Activated CD8-positive, alpha-beta T cell treated with anti-CD3 and anti-CD28 coated beads for 36 hours (primary cell): ENCODE measurements at regions not wholly inside any gene's neighbourhood (a gene's known extent, or its start where the extent isn't known, plus 50 kb on each side); places are given as distances from the start of the nearest gene placed in this dataset.

Source experiments
- ATAC-seq: fragments of 200-7000 bp; cut with Tn5 transposase; one replicate; pipeline ENCODE4 v1.10.0; 2021; ENCODE audit warnings: mild to moderate bottlenecking, moderate library complexity
- CTCF ChIA-PET: fragments of 350-600 bp; sonication (Branson Sonifier 250); formaldehyde crosslinking; loops from one replicate; lab custom pipeline; 2021; ENCODE audit warnings: antibody characterized with exemption; lab: Charles Lee
- POLR2A ChIA-PET: fragments of 350-600 bp; sonication (Branson Sonifier 250); formaldehyde crosslinking; loops from one replicate; lab custom pipeline; 2021; ENCODE audit warnings: antibody characterized with exemption; lab: Charles Lee
- DNase-seq: peaks from one replicate; pipeline ENCODE4 v3.0.0-alpha.2; 2020
- H3K27ac Mint-ChIP-seq: one replicate; pipeline ENCODE4 v1.8.0; 2021; ENCODE audit warnings: mild to moderate bottlenecking, mixed read lengths
- H3K27me3 Mint-ChIP-seq: one replicate; pipeline ENCODE4 v1.8.0; 2021; ENCODE audit warnings: mixed read lengths
- H3K36me3 Mint-ChIP-seq: one replicate; pipeline ENCODE4 v1.8.0; 2021; ENCODE audit warnings: low read depth, mixed read lengths
- H3K4me1 Mint-ChIP-seq: one replicate; pipeline ENCODE4 v1.8.0; 2021; ENCODE audit warnings: low read depth, mixed read lengths
- H3K4me3 Mint-ChIP-seq: one replicate; pipeline ENCODE4 v1.8.0; 2021; ENCODE audit warnings: mild to moderate bottlenecking, moderate library complexity, mixed read lengths
- H3K9me3 Mint-ChIP-seq: one replicate; pipeline ENCODE4 v1.8.0; 2021; ENCODE audit warnings: mixed read lengths
- intact Hi-C: fragments of 100-400 bp; cut with micrococcal nuclease; formaldehyde crosslinking; loops from one replicate; pipeline ENCODE4 v1.10.0; 2022
- TF ChIP-seq, protein P1 (sequence below): fragments of 200-600 bp; IDR thresholded peaks from one replicate; pipeline ENCODE4 v1.8.0; 2022; ENCODE audit warnings: antibody characterized with exemption, mild to moderate bottlenecking

GRCh38 chr5:96146675-96147074 is 185.0 kb upstream of the ELL2 start:
- H3K36me3 Mint-ChIP-seq: no peaks in the 10 kb centered on the region
- H3K4me3 Mint-ChIP-seq: no peak overlapping the region
- peak; percentile 60 for ATAC-seq
- H3K27ac Mint-ChIP-seq: no peak overlapping the region
- ChIA-PET POLR2A (no interaction called here), CTCF (interaction anchor here (1.0 kb wide), 1 partner anchor 185 kb away, joined by 3 read pairs; the partner anchor contains the start of gene ELL2)
- no peaks in the 10 kb centered on the region for H3K9me3 Mint-ChIP-seq
- H3K4me1 Mint-ChIP-seq: no peaks in the 10 kb centered on the region
- intact Hi-C loops: no loop called here
- TF ChIP-seq, protein P1, sequence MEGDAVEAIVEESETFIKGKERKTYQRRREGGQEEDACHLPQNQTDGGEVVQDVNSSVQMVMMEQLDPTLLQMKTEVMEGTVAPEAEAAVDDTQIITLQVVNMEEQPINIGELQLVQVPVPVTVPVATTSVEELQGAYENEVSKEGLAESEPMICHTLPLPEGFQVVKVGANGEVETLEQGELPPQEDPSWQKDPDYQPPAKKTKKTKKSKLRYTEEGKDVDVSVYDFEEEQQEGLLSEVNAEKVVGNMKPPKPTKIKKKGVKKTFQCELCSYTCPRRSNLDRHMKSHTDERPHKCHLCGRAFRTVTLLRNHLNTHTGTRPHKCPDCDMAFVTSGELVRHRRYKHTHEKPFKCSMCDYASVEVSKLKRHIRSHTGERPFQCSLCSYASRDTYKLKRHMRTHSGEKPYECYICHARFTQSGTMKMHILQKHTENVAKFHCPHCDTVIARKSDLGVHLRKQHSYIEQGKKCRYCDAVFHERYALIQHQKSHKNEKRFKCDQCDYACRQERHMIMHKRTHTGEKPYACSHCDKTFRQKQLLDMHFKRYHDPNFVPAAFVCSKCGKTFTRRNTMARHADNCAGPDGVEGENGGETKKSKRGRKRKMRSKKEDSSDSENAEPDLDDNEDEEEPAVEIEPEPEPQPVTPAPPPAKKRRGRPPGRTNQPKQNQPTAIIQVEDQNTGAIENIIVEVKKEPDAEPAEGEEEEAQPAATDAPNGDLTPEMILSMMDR: no peak
- H3K27me3 Mint-ChIP-seq: peaks cover 8% of the 10 kb centered on the region
- DNase-seq: no peak

- Mint-ChIP-seq H3K4me3 (no peak overlapping the region), H3K27me3 (peaks cover 18% of the 10 kb centered on the region), H3K4me1 (no peaks in the 10 kb centered on the region), H3K9me3 (no peaks in the 10 kb centered on the region), H3K36me3 (no peaks in the 10 kb centered on the region), H3K27ac (no peak overlapping the region)
- POLR2A ChIA-PET: no interaction called here
- CTCF ChIA-PET: no interaction called here
- TF ChIP-seq, protein P1: no peak
- no peak for DNase-seq
- intact Hi-C loops: no loop called here
- ATAC-seq: no peak
Observed at GRCh38 chr5:96144289-96144688, 182.6 kb upstream of the ELL2 start.

DNA sequence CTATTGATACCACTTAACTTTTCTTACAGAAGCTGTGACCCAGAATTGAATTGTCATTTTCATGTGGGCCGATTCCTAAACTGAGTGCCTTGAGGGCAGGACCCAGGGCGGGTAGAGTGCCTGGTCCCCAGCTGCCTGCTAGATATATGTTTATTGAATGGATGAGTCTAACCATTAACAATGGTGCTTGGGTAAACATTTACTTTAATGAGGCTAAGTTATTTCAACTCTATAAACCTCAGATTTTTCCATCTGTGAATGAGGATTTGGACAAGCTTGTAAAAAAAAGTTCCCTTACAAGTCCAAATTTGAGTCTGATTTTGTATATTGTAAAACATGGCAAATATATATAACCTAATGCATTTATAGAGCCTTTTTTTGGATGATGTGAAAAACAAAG is 181.8 kb upstream of the ELL2 start:
- Mint-ChIP-seq H3K4me1 (no peaks in the 10 kb centered on the region), H3K27ac (no peak overlapping the region), H3K4me3 (no peak overlapping the region), H3K36me3 (no peaks in the 10 kb centered on the region), H3K9me3 (no peaks in the 10 kb centered on the region), H3K27me3 (peaks cover 18% of the 10 kb centered on the region)
- ATAC-seq: no peak
- intact Hi-C loops: no loop called here
- CTCF ChIA-PET: no interaction called here
- TF ChIP-seq, protein P1: no peak
- POLR2A ChIA-PET: no interaction called here
- DNase-seq: no peak

DNA sequence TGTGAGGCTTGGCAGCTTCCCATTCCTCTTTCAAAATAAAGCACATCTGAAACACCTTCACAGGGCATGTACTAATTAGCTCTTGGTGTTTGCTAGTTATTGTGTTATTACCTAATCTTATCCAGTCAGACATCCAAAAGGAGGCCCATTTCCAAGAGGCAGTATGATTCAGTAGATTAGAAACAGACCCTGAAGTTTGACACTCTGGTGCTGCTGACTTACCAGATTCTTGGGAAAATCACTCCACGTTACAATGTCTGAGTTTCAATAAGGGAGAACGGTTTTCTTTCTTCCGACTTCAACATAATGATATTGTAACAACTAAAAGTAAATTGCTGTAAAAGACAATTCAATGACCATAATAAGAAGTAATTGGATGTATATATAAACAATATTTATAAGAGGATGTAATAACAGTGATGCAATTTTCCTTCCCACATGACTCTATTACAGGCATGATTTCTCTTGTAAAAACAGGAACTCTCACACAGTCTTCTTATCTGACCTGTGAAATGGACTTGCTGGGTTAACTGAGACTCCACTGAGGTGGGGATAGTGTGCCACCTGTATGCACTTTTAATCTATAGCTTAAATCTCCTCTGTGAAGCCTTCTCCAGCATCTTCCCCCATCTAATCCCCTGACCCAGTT is 181.3 kb upstream of the ELL2 start:
- ChIA-PET POLR2A (no interaction called here), CTCF (no interaction called here)
- Mint-ChIP-seq H3K36me3 (no peaks in the 10 kb centered on the region), H3K4me1 (no peaks in the 10 kb centered on the region), H3K4me3 (no peak overlapping the region), H3K27ac (no peak overlapping the region), H3K27me3 (peaks cover 14% of the 10 kb centered on the region), H3K9me3 (no peaks in the 10 kb centered on the region)
- DNase-seq (no peak), ATAC-seq (no peak)
- TF ChIP-seq, protein P1: no peak
- intact Hi-C loops: no loop called here

DNA sequence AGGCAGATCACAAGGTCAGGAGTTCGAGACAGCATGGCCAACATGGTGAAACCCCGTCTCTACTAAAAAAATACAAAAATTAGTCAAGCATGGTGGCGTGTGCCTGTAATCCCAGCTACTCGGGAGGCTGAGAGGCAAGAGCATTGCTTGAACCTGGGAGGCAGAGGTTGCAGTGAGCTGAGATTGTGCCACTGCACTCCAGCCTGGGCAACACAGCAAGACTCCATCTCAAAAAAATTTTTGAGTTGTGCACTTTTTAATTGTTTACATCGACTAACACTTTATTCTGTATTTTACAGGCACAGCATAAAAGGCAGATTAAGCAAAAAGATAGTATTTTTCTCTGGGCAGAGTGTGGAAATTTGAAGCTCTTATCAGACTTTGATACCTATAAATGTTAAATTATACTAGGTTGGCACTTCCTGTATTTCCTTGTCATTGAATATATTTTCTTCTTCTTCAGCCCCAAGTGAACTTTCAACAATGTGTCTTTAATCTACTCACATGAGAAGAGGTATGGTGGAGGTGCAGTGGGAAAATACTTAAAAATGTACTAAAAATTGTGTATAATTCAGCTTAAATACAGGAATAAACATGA is 180.6 kb upstream of the ELL2 start:
- peaks cover 14% of the 10 kb centered on the region for H3K27me3 Mint-ChIP-seq
- no peaks in the 10 kb centered on the region for H3K9me3 Mint-ChIP-seq
- no peak for DNase-seq
- H3K4me1 Mint-ChIP-seq: no peaks in the 10 kb centered on the region
- ChIA-PET POLR2A (no interaction called here), CTCF (no interaction called here)
- H3K36me3 Mint-ChIP-seq: no peaks in the 10 kb centered on the region
- no peak for ATAC-seq
- intact Hi-C loops: no loop called here
- TF ChIP-seq, protein P1: no peak
- H3K4me3 Mint-ChIP-seq: no peak overlapping the region
- H3K27ac Mint-ChIP-seq: no peak overlapping the region
